GM12878 (cell line): ENCODE measurements at regions not wholly inside any gene's neighbourhood (a gene's known extent, or its start where the extent isn't known, plus 50 kb on each side); places are given as distances from the start of the nearest gene placed in this dataset.

ENCODE experiments used
- ATAC-seq: fragments of 200-7000 bp; cut with Tn5 transposase; 3 replicates; pipeline ENCODE4 v1.9.1; 2020; ENCODE audit warnings: mild to moderate bottlenecking, moderate library complexity
- BruUV-seq: library from RNA; stranded (reverse); fragments of 400-500 nt; replicated peaks from 2 replicates; lab custom pipeline; 2021; lab: Mats Ljungman, UMichigan
- CTCF ChIA-PET: fragments of 300-600 bp; sonication (Branson Sonifier 250); formaldehyde crosslinking; extraction: SDS; loops from one replicate; lab custom pipeline; 2021; ENCODE audit warnings: inconsistent platforms; lab: Yijun Ruan, JAX
- POLR2A ChIA-PET: fragments of 350-600 bp; formaldehyde crosslinking; extraction: SDS; loops from one replicate; lab custom pipeline; 2021; ENCODE audit warnings: inconsistent platforms; lab: Charles Lee
- RAD21 ChIA-PET: fragments of 300-600 bp; sonication (Branson Sonifier 250); formaldehyde crosslinking; loops from one replicate; lab custom pipeline; 2023; ENCODE audit warnings: antibody characterized with exemption; ENCODE audit not compliant: unreplicated experiment; lab: Charles Lee
- SMC1A ChIA-PET: fragments of 300-600 bp; sonication (Branson Sonifier 250); formaldehyde crosslinking; loops from one replicate; lab custom pipeline; 2023; ENCODE audit not compliant: unreplicated experiment, uncharacterized antibody; lab: Charles Lee
- DNase-seq: peaks from one replicate; pipeline ENCODE4 v3.0.0-alpha.2; 2011; ENCODE audit warnings: low read depth, low spot score
- FAIRE-seq: peaks from 3 replicates; lab custom pipeline; 2011; peaks lifted over from hg19 to GRCh38; lab: Jason Lieb, UNC
- H2AFZ ChIP-seq: 2 replicates; pipeline ENCODE4 v1.6.0; 2011; ENCODE audit warnings: low read depth, low read length, control low read depth; ENCODE audit not compliant: control insufficient read depth
- H3K27ac ChIP-seq: 2 replicates; pipeline ENCODE4 v1.5.1; 2011; ENCODE audit warnings: control low read depth; ENCODE audit not compliant: control insufficient read depth, insufficient read depth
- H3K27me3 ChIP-seq, 2 experiments: replicated peaks in 1 of 2; 2 replicates each; pipeline versions ENCODE4 v1.6.0 to v1.6.1; 2011; ENCODE audit warnings: low read length in 1 of 2; ENCODE audit not compliant: control insufficient read depth in 2 of 2, insufficient read depth in 2 of 2
- H3K36me3 ChIP-seq, 2 experiments: 2 replicates each; pipeline ENCODE4 v1.5.1; 2011; ENCODE audit warnings: low read length in 1 of 2; ENCODE audit not compliant: control insufficient read depth in 2 of 2, insufficient read depth in 2 of 2
- H3K4me1 ChIP-seq: 2 replicates; pipeline ENCODE4 v1.6.1; 2011; ENCODE audit warnings: mild to moderate bottlenecking, low read length, moderate library complexity, mixed read lengths; ENCODE audit not compliant: control insufficient read depth, insufficient read depth
- H3K4me2 ChIP-seq: 2 replicates; pipeline ENCODE4 v1.6.0; 2011; ENCODE audit warnings: control low read depth; ENCODE audit not compliant: control insufficient read depth, insufficient read depth
- H3K4me3 ChIP-seq: fragments of 200-600 bp; sonication (generic); 2 replicates; pipeline ENCODE4 v1.5.1; 2016
- H3K79me2 ChIP-seq: 2 replicates; pipeline ENCODE4 v1.6.0; 2011; ENCODE audit warnings: low read length; ENCODE audit not compliant: control insufficient read depth, insufficient read depth
- H3K9ac ChIP-seq: 2 replicates; pipeline ENCODE4 v1.8.0; 2011; ENCODE audit warnings: low read length, control low read depth, mixed read lengths; ENCODE audit not compliant: control insufficient read depth, insufficient read depth
- H3K9me3 ChIP-seq: replicated peaks from 3 replicates; pipeline ENCODE4 v1.5.1; 2011; ENCODE audit warnings: mild to moderate bottlenecking, low read length; ENCODE audit not compliant: control insufficient read depth, insufficient read depth
- H4K20me1 ChIP-seq: 2 replicates; pipeline ENCODE4 v1.6.0; 2011; ENCODE audit not compliant: control insufficient read depth, insufficient read depth
- BCL11A ChIP-seq: IDR thresholded peaks from 2 replicates; pipeline ENCODE4 v1.6.1; 2011; ENCODE audit warnings: low read depth, low read length
- CREB1 ChIP-seq: IDR thresholded peaks from 2 replicates; pipeline ENCODE4 v1.6.1; 2012; ENCODE audit warnings: low read depth, mild to moderate bottlenecking, inconsistent platforms
- ESRRA ChIP-seq: IDR thresholded peaks from 2 replicates; pipeline ENCODE4 v1.6.1; 2012; ENCODE audit warnings: mild to moderate bottlenecking, low read length, improper control_type of control experiment
- GABPA ChIP-seq: IDR thresholded peaks from 2 replicates; pipeline ENCODE4 v1.6.1; 2014; ENCODE audit warnings: antibody characterized with exemption, low read depth, mild to moderate bottlenecking, inconsistent platforms
- KAT2A ChIP-seq: conservative IDR thresholded peaks from 2 replicates; pipeline ENCODE4 v1.6.1; 2011; ENCODE audit warnings: low read depth, low read length; ENCODE audit not compliant: control insufficient read depth
- NFXL1 ChIP-seq: fragments of 450-650 bp; IDR thresholded peaks from 2 replicates; pipeline ENCODE4 v1.6.1; 2017; ENCODE audit warnings: antibody characterized with exemption, mild to moderate bottlenecking, borderline replicate concordance
- NR2F1 ChIP-seq: fragments of 450-650 bp; conservative IDR thresholded peaks from 2 replicates; pipeline ENCODE4 v1.6.1; 2017; ENCODE audit warnings: mild to moderate bottlenecking
- PAX5 ChIP-seq: IDR thresholded peaks from 2 replicates; pipeline ENCODE4 v1.6.1; 2011; ENCODE audit warnings: low read depth, low read length, borderline replicate concordance
- POLR2AphosphoS5 ChIP-seq: IDR thresholded peaks from 2 replicates; pipeline ENCODE4 v1.6.1; 2011; ENCODE audit warnings: mild to moderate bottlenecking, low read length, inconsistent platforms
- SREBF1 ChIP-seq: IDR thresholded peaks from 2 replicates; pipeline ENCODE4 v1.6.1; 2012; ENCODE audit warnings: mild to moderate bottlenecking, low read length
- TBL1XR1 ChIP-seq: IDR thresholded peaks from 2 replicates; pipeline ENCODE4 v1.6.1; 2012; ENCODE audit warnings: low read depth, low read length, improper control_type of control experiment
- TCF7 ChIP-seq: IDR thresholded peaks from 2 replicates; pipeline ENCODE4 v1.6.1; 2014; ENCODE audit warnings: antibody characterized with exemption, borderline replicate concordance
- YY1 ChIP-seq: IDR thresholded peaks from 2 replicates; pipeline ENCODE4 v1.6.1; 2011; ENCODE audit warnings: low read depth, mild to moderate bottlenecking, low read length
- ZBTB4 ChIP-seq: fragments of 450-650 bp; formaldehyde crosslinking; IDR thresholded peaks from 2 replicates; pipeline ENCODE4 v1.4.0; 2022; ENCODE audit warnings: mild to moderate bottlenecking, moderate library complexity
- ZNF217 ChIP-seq: fragments of 450-650 bp; IDR thresholded peaks from 2 replicates; pipeline ENCODE4 v1.6.1; 2017; ENCODE audit warnings: antibody characterized with exemption, mild to moderate bottlenecking
- ZSCAN29 ChIP-seq: fragments of 450-650 bp; IDR thresholded peaks from 2 replicates; pipeline ENCODE4 v1.6.1; 2017; ENCODE audit warnings: mild to moderate bottlenecking, moderate library complexity
- whole genome bisulfite sequencing: methylation state at CpG from one replicate; pipeline ENCODE4 v1.1.6; 2016; ENCODE audit warnings: low lambda C conversion rate; ENCODE audit not compliant: insufficient replicate concordance, insufficient coverage; ENCODE audit errors: missing lambda C conversion rate; 5-methylcytosine and 5-hydroxymethylcytosine counted together
- in situ Hi-C: fragments of 300-500 bp; cut with MboI; formaldehyde crosslinking; loops from 9 replicates; pipeline ENCODE4 v1.14.3; 2018; ENCODE audit warnings: mixed read lengths
- intact Hi-C: fragments of 100-400 bp; cut with micrococcal nuclease; formaldehyde crosslinking; loops from one replicate; pipeline ENCODE4 v1.14.2; 2022; ENCODE audit not compliant: unreplicated experiment
- TF ChIP-seq, protein P1 (sequence below): IDR thresholded peaks from 2 replicates; pipeline ENCODE4 v1.6.1; 2012; ENCODE audit warnings: low read depth, low read length, improper control_type of control experiment
- TF ChIP-seq, protein P2 (sequence below): fragments of 450-650 bp; IDR thresholded peaks from 2 replicates; pipeline ENCODE4 v1.6.1; 2016; ENCODE audit warnings: mild to moderate bottlenecking

GRCh38 chr11:112412383-112412782, 151.7 kb upstream of the PLET1 start:
- no TSS peak for BruUV-seq
- H2AFZ ChIP-seq: no peak overlapping the region
- TF ChIP-seq CREB1 (no peak), ZBTB4 (CRISPR knock-in tag) (no peak), ZNF217 (no peak), NR2F1 (no peak), ZSCAN29 (no peak), PAX5 (no peak), YY1 (no peak), KAT2A (no peak), ESRRA (no peak), SREBF1 (no peak), TCF7 (no peak), POLR2AphosphoS5 (no peak), BCL11A (no peak), NFXL1 (no peak), TBL1XR1 (no peak), GABPA (no peak)
- TF ChIP-seq, protein P1, sequence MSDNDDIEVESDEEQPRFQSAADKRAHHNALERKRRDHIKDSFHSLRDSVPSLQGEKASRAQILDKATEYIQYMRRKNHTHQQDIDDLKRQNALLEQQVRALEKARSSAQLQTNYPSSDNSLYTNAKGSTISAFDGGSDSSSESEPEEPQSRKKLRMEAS: no peak
- TF ChIP-seq, protein P2, sequence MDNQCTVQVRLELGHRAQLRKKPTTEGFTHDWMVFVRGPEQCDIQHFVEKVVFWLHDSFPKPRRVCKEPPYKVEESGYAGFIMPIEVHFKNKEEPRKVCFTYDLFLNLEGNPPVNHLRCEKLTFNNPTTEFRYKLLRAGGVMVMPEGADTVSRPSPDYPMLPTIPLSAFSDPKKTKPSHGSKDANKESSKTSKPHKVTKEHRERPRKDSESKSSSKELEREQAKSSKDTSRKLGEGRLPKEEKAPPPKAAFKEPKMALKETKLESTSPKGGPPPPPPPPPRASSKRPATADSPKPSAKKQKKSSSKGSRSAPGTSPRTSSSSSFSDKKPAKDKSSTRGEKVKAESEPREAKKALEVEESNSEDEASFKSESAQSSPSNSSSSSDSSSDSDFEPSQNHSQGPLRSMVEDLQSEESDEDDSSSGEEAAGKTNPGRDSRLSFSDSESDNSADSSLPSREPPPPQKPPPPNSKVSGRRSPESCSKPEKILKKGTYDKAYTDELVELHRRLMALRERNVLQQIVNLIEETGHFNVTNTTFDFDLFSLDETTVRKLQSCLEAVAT: no peak
- TF ChIP-seq, all 136 proteins: peak for 0
- 24% methylated on average over 4 of the region's 4 CpGs for whole genome bisulfite sequencing
- no peak for FAIRE-seq
- intact Hi-C loops (no loop called here), in situ Hi-C loops (no loop called here)
- CTCF ChIA-PET: interaction anchor here (2.3 kb wide), 1 partner anchor 42 kb away, joined by 4 read pairs; no protein-coding TSS in a partner anchor
- SMC1A ChIA-PET: no interaction called here
- H3K9ac ChIP-seq: no peak overlapping the region
- RAD21 ChIA-PET: no interaction called here
- POLR2A ChIA-PET: no interaction called here
- ATAC-seq: no peak
- H3K79me2 ChIP-seq: no peaks in the 10 kb centered on the region
- no peaks in the 10 kb centered on the region for H3K27me3 ChIP-seq
- no peak overlapping the region for H3K27ac ChIP-seq
- H3K9me3 ChIP-seq: peaks cover 4% of the 10 kb centered on the region; the same call in 2 of the 3 replicates
- no peak for DNase-seq
- H3K4me2 ChIP-seq: no peak overlapping the region
- H3K4me3 ChIP-seq: no peak overlapping the region
- H3K36me3 ChIP-seq: no peaks in the 10 kb centered on the region
- no peaks in the 10 kb centered on the region for H4K20me1 ChIP-seq
- no peaks in the 10 kb centered on the region for H3K4me1 ChIP-seq
